PC-9 (cell line): ENCODE measurements at regions not wholly inside any gene's neighbourhood (a gene's known extent, or its start where the extent isn't known, plus 50 kb on each side); places are given as distances from the start of the nearest gene placed in this dataset.

ENCODE experiments used
- CTCF ChIP-seq: fragments of 200-600 bp; sonication (generic); conservative IDR thresholded peaks from 2 replicates; pipeline ENCODE4 v1.6.1; 2017; ENCODE audit warnings: mixed run types, antibody characterized with exemption, mild to moderate bottlenecking, moderate library complexity
- EZH2 ChIP-seq: fragments of 200-600 bp; sonication (generic); IDR thresholded peaks from 2 replicates; pipeline ENCODE4 v1.8.0; 2017; ENCODE audit warnings: antibody characterized with exemption, low read depth

- TF ChIP-seq CTCF = no peak
- no peak for TF ChIP-seq EZH2
These were observed 655.3 kb downstream of the HTR1A start for GRCh38 chr5:63306909-63307308.
